A549 (cell line): ENCODE measurements at regions not wholly inside any gene's neighbourhood (a gene's known extent, or its start where the extent isn't known, plus 50 kb on each side); places are given as distances from the start of the nearest gene placed in this dataset.

ENCODE experiments used
- ATAC-seq, 2 experiments: fragments of 200-7000 bp in 1 of 2; fragments of >200 bp in 1 of 2; cut with Nextera tagmentation in 1 of 2; cut with Tn5 transposase in 1 of 2; 3 replicates each; pipeline versions ENCODE4 v1.8.0 to v1.9.1; 2018 to 2020; ENCODE audit warnings: mild to moderate bottlenecking in 1 of 2, moderate library complexity in 1 of 2
- CTCF ChIA-PET: fragments of 300-600 bp; sonication (Branson Sonifier 250); formaldehyde crosslinking; extraction: SDS; loops from one replicate; lab custom pipeline; 2021; ENCODE audit warnings: antibody characterized with exemption, inconsistent platforms; lab: Yijun Ruan, JAX
- POLR2A ChIA-PET: fragments of 350-600 bp; formaldehyde crosslinking; extraction: SDS; loops from one replicate; lab custom pipeline; 2021; ENCODE audit warnings: antibody characterized with exemption, inconsistent platforms; lab: Yijun Ruan, JAX
- DNase-seq, 2 experiments: peaks; one replicate each; pipeline versions ENCODE4 v3.0.0 to v3.0.0-alpha.2; 2011 to 2016; ENCODE audit warnings: low read depth in 1 of 2, low spot score in 1 of 2
- FAIRE-seq: peaks from 2 replicates; lab custom pipeline; 2011; peaks lifted over from hg19 to GRCh38; lab: Jason Lieb, UNC
- H3K27ac ChIP-seq, 2 experiments: fragments of >200 bp; sonication (Bioruptor Twin); formaldehyde crosslinking; 3 replicates each; pipeline ENCODE4 v1.5.1; 2016 to 2017
- H3K4me1 ChIP-seq: fragments of >200 bp; sonication (Bioruptor Twin); formaldehyde crosslinking; 3 replicates; pipeline ENCODE4 v1.6.1; 2016
- H3K4me2 ChIP-seq: fragments of >200 bp; sonication (Bioruptor Twin); formaldehyde crosslinking; 3 replicates; pipeline ENCODE4 v1.6.1; 2016
- H3K4me3 ChIP-seq: fragments of >200 bp; sonication (Bioruptor Twin); formaldehyde crosslinking; 3 replicates; pipeline ENCODE4 v1.5.1; 2016
- H3K9me3 ChIP-seq: fragments of >200 bp; sonication (Bioruptor Twin); formaldehyde crosslinking; 3 replicates; pipeline ENCODE4 v1.6.1; 2016
- CBX8 ChIP-seq: fragments of 200-600 bp; sonication (generic); IDR thresholded peaks from 2 replicates; pipeline ENCODE4 v1.6.1; 2016
- CEBPB ChIP-seq, 2 experiments: fragments of >200 bp in 1 of 2; sonication (Bioruptor Twin) in 1 of 2; formaldehyde crosslinking in 1 of 2; IDR thresholded peaks; 2 replicates each; pipeline ENCODE4 v1.6.1; 2012 to 2016
- CHD2 ChIP-seq: fragments of 150-350 bp; IDR thresholded peaks from 2 replicates; pipeline ENCODE4 v1.6.1; 2014; ENCODE audit warnings: low read length; ENCODE audit not compliant: partially characterized antibody
- CHD4 ChIP-seq: fragments of 200-600 bp; sonication (generic); IDR thresholded peaks from 2 replicates; pipeline ENCODE4 v1.6.1; 2016; ENCODE audit warnings: antibody characterized with exemption, mild to moderate bottlenecking, borderline replicate concordance
- EHF ChIP-seq: fragments of 250-450 bp; sonication (Bioruptor Pico); IDR thresholded peaks from 2 replicates; pipeline ENCODE4 v1.5.0; 2020; ENCODE audit warnings: mild to moderate bottlenecking
- FOSB ChIP-seq: fragments of 250-450 bp; sonication (Bioruptor Pico); IDR thresholded peaks from 2 replicates; pipeline ENCODE4 v1.5.0; 2020; ENCODE audit warnings: mild to moderate bottlenecking, moderate library complexity
- FOXS1 ChIP-seq: fragments of 250-450 bp; sonication (Bioruptor Pico); IDR thresholded peaks from 2 replicates; pipeline ENCODE4 v1.5.0; 2020; ENCODE audit warnings: mild to moderate bottlenecking, moderate library complexity
- GATA3 ChIP-seq: IDR thresholded peaks from 2 replicates; pipeline ENCODE4 v1.6.1; 2012; ENCODE audit warnings: borderline replicate concordance
- HDAC2 ChIP-seq: fragments of 200-600 bp; sonication (generic); IDR thresholded peaks from 2 replicates; pipeline ENCODE4 v1.6.1; 2016
- HEYL ChIP-seq: fragments of 250-450 bp; sonication (Bioruptor Pico); IDR thresholded peaks from 2 replicates; pipeline ENCODE4 v1.8.0; 2021; ENCODE audit warnings: mild to moderate bottlenecking, moderate library complexity
- JUN ChIP-seq, 2 experiments: fragments of >200 bp; sonication (Bioruptor Twin); formaldehyde crosslinking; IDR thresholded peaks; 2 replicates in 1 of 2; 3 replicates in 1 of 2; pipeline ENCODE4 v1.6.1; 2016 to 2017
- KDM5A ChIP-seq: fragments of 200-600 bp; sonication (generic); IDR thresholded peaks from 2 replicates; pipeline ENCODE4 v1.6.1; 2016; ENCODE audit warnings: antibody characterized with exemption, mild to moderate bottlenecking
- NFE2L2 ChIP-seq: fragments of 150-350 bp; conservative IDR thresholded peaks from 2 replicates; pipeline ENCODE4 v1.6.1; 2014; ENCODE audit warnings: low read length
- NR3C1 ChIP-seq: fragments of >200 bp; sonication (Bioruptor Twin); formaldehyde crosslinking; IDR thresholded peaks from 3 replicates; pipeline ENCODE4 v1.6.1; 2017
- PHF8 ChIP-seq: fragments of 200-600 bp; sonication (generic); IDR thresholded peaks from 2 replicates; pipeline ENCODE4 v1.6.1; 2016; ENCODE audit warnings: low read depth, mild to moderate bottlenecking, antibody characterized with exemption, moderate library complexity, borderline replicate concordance
- POLR2A ChIP-seq: IDR thresholded peaks from 2 replicates; pipeline ENCODE4 v1.6.1; 2012; ENCODE audit warnings: mild to moderate bottlenecking, low read length
- RAD21 ChIP-seq, 2 experiments: fragments of >200 bp in 1 of 2; sonication (Bioruptor Twin) in 1 of 2; formaldehyde crosslinking in 1 of 2; IDR thresholded peaks in 1 of 2; conservative IDR thresholded peaks in 1 of 2; 2 replicates in 1 of 2; 3 replicates in 1 of 2; pipeline ENCODE4 v1.6.1; 2012 to 2018; ENCODE audit warnings: inconsistent platforms in 1 of 2
- RARB ChIP-seq: fragments of 250-450 bp; sonication (Bioruptor Pico); IDR thresholded peaks from 2 replicates; pipeline ENCODE4 v1.8.0; 2021; ENCODE audit warnings: mild to moderate bottlenecking, moderate library complexity
- REST ChIP-seq: fragments of 200-600 bp; sonication (generic); IDR thresholded peaks from 2 replicates; pipeline ENCODE4 v1.6.1; 2016; ENCODE audit warnings: antibody characterized with exemption, mild to moderate bottlenecking, moderate library complexity
- TFCP2L1 ChIP-seq: fragments of 250-450 bp; sonication (Bioruptor Pico); IDR thresholded peaks from 2 replicates; pipeline ENCODE4 v1.5.0; 2021; ENCODE audit warnings: mild to moderate bottlenecking
- WGBS: methylation state at CpG from one replicate; pipeline ENCODE4 v1.1.6; 2017; ENCODE audit errors: missing lambda C conversion rate; 5-methylcytosine and 5-hydroxymethylcytosine counted together
- TF ChIP-seq, protein P1 (sequence below): IDR thresholded peaks from 2 replicates; pipeline ENCODE4 v1.6.1; 2012

DNA sequence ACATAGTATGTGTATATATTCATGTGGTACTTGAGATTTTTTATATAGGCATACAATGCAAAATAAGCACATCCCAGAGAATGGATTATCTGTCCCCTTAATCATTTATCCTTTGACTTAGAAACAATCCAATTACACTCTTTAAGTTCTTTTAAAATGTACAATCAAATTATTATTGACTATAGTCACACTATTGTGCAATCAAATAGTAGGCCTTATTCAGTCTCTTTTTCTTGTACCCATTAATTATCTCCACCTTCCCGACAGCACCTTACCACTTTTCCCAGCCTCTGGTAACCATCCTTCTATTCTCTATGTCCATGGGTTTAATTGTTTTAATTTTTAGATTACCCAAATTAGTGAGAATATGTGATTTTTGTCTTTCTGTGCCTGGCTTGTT lies 914.1 kb downstream of the CCDC85A start:
- Histone ChIP-seq H3K4me1 (no peaks in the 10 kb centered on the region), H3K4me2 (no peak overlapping the region), H3K27ac (no peak overlapping the region), H3K4me3 (no peak overlapping the region), H3K9me3 (peaks cover 7% of the 10 kb centered on the region; the same call in 2 of the 3 replicates)
- FAIRE-seq (no peak), DNase-seq (no peak), ATAC-seq (no peak)
- TF ChIP-seq EHF (CRISPR knock-in tag) (no peak), HEYL (CRISPR knock-in tag) (no peak), CEBPB (IDR thresholded peaks at IDR 0.05) (0 out of 4 replicates have a peak, but pooled peaks of 1 of the 2 experiments have one; percentile 22), CBX8 (no peak), NR3C1 (no peak), REST (no peak), FOSB (no peak), POLR2A (no peak)
- TF ChIP-seq, protein P1, sequence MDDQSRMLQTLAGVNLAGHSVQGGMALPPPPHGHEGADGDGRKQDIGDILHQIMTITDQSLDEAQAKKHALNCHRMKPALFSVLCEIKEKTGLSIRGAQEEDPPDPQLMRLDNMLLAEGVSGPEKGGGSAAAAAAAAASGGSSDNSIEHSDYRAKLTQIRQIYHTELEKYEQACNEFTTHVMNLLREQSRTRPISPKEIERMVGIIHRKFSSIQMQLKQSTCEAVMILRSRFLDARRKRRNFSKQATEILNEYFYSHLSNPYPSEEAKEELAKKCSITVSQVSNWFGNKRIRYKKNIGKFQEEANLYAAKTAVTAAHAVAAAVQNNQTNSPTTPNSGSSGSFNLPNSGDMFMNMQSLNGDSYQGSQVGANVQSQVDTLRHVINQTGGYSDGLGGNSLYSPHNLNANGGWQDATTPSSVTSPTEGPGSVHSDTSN: no peak
- WGBS: 15% methylated on average over 1 of the region's 1 CpG
- POLR2A ChIA-PET: no interaction called here
- CTCF ChIA-PET: no interaction called here

- H3K4me3 ChIP-seq: no peak overlapping the region
- peaks cover 3% of the 10 kb centered on the region; the same call in 1 of the 3 replicates for H3K9me3 ChIP-seq
- FAIRE-seq (no peak), ATAC-seq (no peak)
- no peak overlapping the region for H3K27ac ChIP-seq
- H3K4me2 ChIP-seq: no peak overlapping the region
- TF ChIP-seq RARB: no peak
- no peak for TF ChIP-seq FOSB
- no peak for TF ChIP-seq NR3C1
- no peak for TF ChIP-seq HEYL (CRISPR knock-in tag)
- TF ChIP-seq JUN (IDR thresholded peaks at IDR 0.05): no peak
- no peak for TF ChIP-seq HDAC2
- no peak for TF ChIP-seq NFE2L2
- TF ChIP-seq TFCP2L1 (CRISPR knock-in tag): no peak
- TF ChIP-seq CBX8: no peak
- no peak for TF ChIP-seq POLR2A
- TF ChIP-seq CHD4: no peak
- no peak for TF ChIP-seq CHD2
- no peak for TF ChIP-seq FOXS1
- TF ChIP-seq RAD21 (conservative IDR thresholded peaks at IDR 0.05 in 1 of 2, IDR thresholded peaks at IDR 0.05 in 1 of 2): no peak
- no peak for TF ChIP-seq GATA3
- TF ChIP-seq PHF8: no peak
- no peak for TF ChIP-seq KDM5A
- TF ChIP-seq CEBPB (IDR thresholded peaks at IDR 0.05): no peak
- TF ChIP-seq REST: no peak
- TF ChIP-seq, all 56 proteins: peak for 0
- H3K4me1 ChIP-seq: no peaks in the 10 kb centered on the region
- CTCF ChIA-PET: no interaction called here
- DNase-seq: no peak
- POLR2A ChIA-PET: no interaction called here
Measured at GRCh38 chr2:57100436-57100835, 916.6 kb downstream of the CCDC85A start.
